ENCODE measurements at regions not wholly inside any gene's neighbourhood (a gene's known extent, or its start where the extent isn't known, plus 50 kb on each side); places are given as distances from the start of the nearest gene placed in this dataset.

- TF ChIP-seq DEAF1 (CRISPR knock-in tag; IDR thresholded peaks at IDR 0.05) (no peak), ELK3 (CRISPR knock-in tag; IDR thresholded peaks at IDR 0.05) (no peak)
These were observed 73.1 kb upstream of the CTSC start for GRCh38 chr11:88410656-88411055.
